Activated T-cell treated with anti-CD3 and anti-CD28 coated beads, Interleukin-2, amount 50 U/mL, for 24 hours (primary cell): ENCODE measurements at regions not wholly inside any gene's neighbourhood (a gene's known extent, or its start where the extent isn't known, plus 50 kb on each side); places are given as distances from the start of the nearest gene placed in this dataset.

ENCODE experiments used
- DNase-seq: peaks from one replicate; pipeline ENCODE4 v3.0.0-alpha.2; 2020
- H3K27ac Mint-ChIP-seq: 2 replicates; pipeline ENCODE4 v1.8.0; 2020; ENCODE audit warnings: mild to moderate bottlenecking, mixed read lengths
- H3K27me3 Mint-ChIP-seq: 2 replicates; pipeline ENCODE4 v1.8.0; 2020; ENCODE audit warnings: mixed read lengths
- H3K36me3 Mint-ChIP-seq: 2 replicates; pipeline ENCODE4 v1.8.0; 2020; ENCODE audit warnings: low read depth, mixed read lengths
- H3K4me1 Mint-ChIP-seq: 2 replicates; pipeline ENCODE4 v1.8.0; 2020; ENCODE audit warnings: low read depth, mixed read lengths
- H3K4me3 Mint-ChIP-seq: 2 replicates; pipeline ENCODE4 v1.8.0; 2020; ENCODE audit warnings: mild to moderate bottlenecking, moderate library complexity, mixed read lengths
- H3K9me3 Mint-ChIP-seq: 2 replicates; pipeline ENCODE4 v1.8.0; 2020; ENCODE audit warnings: mixed read lengths

- Mint-ChIP-seq H3K36me3 (no peaks in the 10 kb centered on the region), H3K27ac (no peak overlapping the region), H3K27me3 (no peaks in the 10 kb centered on the region), H3K4me3 (no peak overlapping the region), H3K4me1 (peaks cover 63% of the 10 kb centered on the region), H3K9me3 (peaks cover 10% of the 10 kb centered on the region)
- no peak for DNase-seq
These were observed 190.3 kb upstream of the TAB2 start for GRCh38 chr6:149127212-149127611.

- Mint-ChIP-seq H3K4me3 (no peak overlapping the region), H3K4me1 (peaks cover 60% of the 10 kb centered on the region), H3K36me3 (no peaks in the 10 kb centered on the region), H3K9me3 (peaks cover 8% of the 10 kb centered on the region), H3K27me3 (no peaks in the 10 kb centered on the region), H3K27ac (peak overlapping the region; percentile 85)
- no peak for DNase-seq
These were observed 188.9 kb upstream of the TAB2 start for GRCh38 chr6:149128489-149129145.

- Mint-ChIP-seq H3K27ac (no peak overlapping the region), H3K4me1 (peaks cover 53% of the 10 kb centered on the region), H3K27me3 (no peaks in the 10 kb centered on the region), H3K9me3 (peaks cover 8% of the 10 kb centered on the region), H3K4me3 (no peak overlapping the region), H3K36me3 (no peaks in the 10 kb centered on the region)
- no peak for DNase-seq
These were observed 188.0 kb upstream of the TAB2 start for GRCh38 chr6:149129371-149130077.

- Mint-ChIP-seq H3K27me3 (no peaks in the 10 kb centered on the region), H3K36me3 (no peaks in the 10 kb centered on the region), H3K9me3 (peaks cover 8% of the 10 kb centered on the region), H3K27ac (no peak overlapping the region), H3K4me3 (no peak overlapping the region), H3K4me1 (peaks cover 53% of the 10 kb centered on the region)
- DNase-seq = no peak
These were observed 187.4 kb upstream of the TAB2 start for GRCh38 chr6:149130090-149130489.

- no peak for DNase-seq
- Mint-ChIP-seq H3K27ac (no peak overlapping the region), H3K4me3 (no peak overlapping the region), H3K9me3 (peaks cover 8% of the 10 kb centered on the region), H3K4me1 (peaks cover 53% of the 10 kb centered on the region), H3K36me3 (no peaks in the 10 kb centered on the region), H3K27me3 (no peaks in the 10 kb centered on the region)
These were observed 187.0 kb upstream of the TAB2 start for GRCh38 chr6:149130508-149130907.

GRCh38 chr6:149131891-149132290 lies 185.6 kb upstream of the TAB2 start:
- Mint-ChIP-seq H3K27me3 (no peaks in the 10 kb centered on the region), H3K9me3 (peaks cover 4% of the 10 kb centered on the region), H3K4me1 (peaks cover 49% of the 10 kb centered on the region), H3K27ac (no peak overlapping the region), H3K4me3 (no peak overlapping the region), H3K36me3 (no peaks in the 10 kb centered on the region)
- DNase-seq = no peak

GRCh38 chr6:149132336-149132735 lies 185.2 kb upstream of the TAB2 start:
- Mint-ChIP-seq H3K4me3 (no peak overlapping the region), H3K4me1 (peaks cover 44% of the 10 kb centered on the region), H3K27ac (no peak overlapping the region), H3K27me3 (no peaks in the 10 kb centered on the region), H3K36me3 (no peaks in the 10 kb centered on the region), H3K9me3 (peaks cover 2% of the 10 kb centered on the region)
- DNase-seq = no peak

- H3K27me3 Mint-ChIP-seq = no peaks in the 10 kb centered on the region
- H3K27ac Mint-ChIP-seq = no peak overlapping the region
- H3K4me1 Mint-ChIP-seq = peaks cover 43% of the 10 kb centered on the region
- DNase-seq = no peak
- peaks cover 2% of the 10 kb centered on the region for H3K9me3 Mint-ChIP-seq
- H3K36me3 Mint-ChIP-seq = no peaks in the 10 kb centered on the region
- H3K4me3 Mint-ChIP-seq = no peak overlapping the region
These were observed 183.0 kb upstream of the TAB2 start for GRCh38 chr6:149134511-149134933.

GRCh38 chr6:149135809-149136208 lies 181.7 kb upstream of the TAB2 start:
- Mint-ChIP-seq H3K36me3 (peaks cover 1% of the 10 kb centered on the region), H3K27ac (no peak overlapping the region), H3K4me1 (peaks cover 48% of the 10 kb centered on the region), H3K27me3 (no peaks in the 10 kb centered on the region), H3K9me3 (no peaks in the 10 kb centered on the region), H3K4me3 (no peak overlapping the region)
- DNase-seq = no peak

GRCh38 chr6:149136273-149136912 lies 181.1 kb upstream of the TAB2 start:
- H3K27ac Mint-ChIP-seq = no peak overlapping the region

GRCh38 chr6:149136913-149137286 lies 180.6 kb upstream of the TAB2 start:
- Mint-ChIP-seq H3K27ac (no peak overlapping the region), H3K9me3 (peaks cover under 1% of the 10 kb centered on the region), H3K4me3 (no peak overlapping the region), H3K27me3 (no peaks in the 10 kb centered on the region), H3K4me1 (peaks cover 54% of the 10 kb centered on the region), H3K36me3 (peaks cover 8% of the 10 kb centered on the region)
- DNase-seq = no peak

More at GRCh38 chr6:149136273-149136912, 181.1 kb upstream of the TAB2 start:
- Mint-ChIP-seq H3K36me3 (peaks cover 7% of the 10 kb centered on the region), H3K4me3 (no peak overlapping the region), H3K4me1 (peaks cover 53% of the 10 kb centered on the region), H3K9me3 (no peaks in the 10 kb centered on the region), H3K27me3 (no peaks in the 10 kb centered on the region)
- DNase-seq = no peak

- no peak for DNase-seq
- H3K36me3 Mint-ChIP-seq = peaks cover 13% of the 10 kb centered on the region
- H3K4me1 Mint-ChIP-seq = peaks cover 53% of the 10 kb centered on the region
- H3K27ac Mint-ChIP-seq = peak overlapping the region; percentile 76
- no peaks in the 10 kb centered on the region for H3K27me3 Mint-ChIP-seq
- peaks cover 5% of the 10 kb centered on the region for H3K9me3 Mint-ChIP-seq
- H3K4me3 Mint-ChIP-seq = no peak overlapping the region
These were observed 179.9 kb upstream of the TAB2 start for GRCh38 chr6:149137594-149137993.

GRCh38 chr6:149138089-149138488 lies 179.4 kb upstream of the TAB2 start:
- Mint-ChIP-seq H3K4me1 (peaks cover 49% of the 10 kb centered on the region), H3K27me3 (no peaks in the 10 kb centered on the region), H3K9me3 (peaks cover 5% of the 10 kb centered on the region), H3K27ac (peak overlapping the region; percentile 76), H3K36me3 (peaks cover 17% of the 10 kb centered on the region), H3K4me3 (no peak overlapping the region)
- no peak for DNase-seq

- peaks cover 50% of the 10 kb centered on the region for H3K4me1 Mint-ChIP-seq
- H3K4me3 Mint-ChIP-seq = no peak overlapping the region
- H3K36me3 Mint-ChIP-seq = peaks cover 24% of the 10 kb centered on the region
- peak overlapping the region; percentile 66 for H3K27ac Mint-ChIP-seq
- no peak for DNase-seq
- H3K27me3 Mint-ChIP-seq = no peaks in the 10 kb centered on the region
- peaks cover 5% of the 10 kb centered on the region for H3K9me3 Mint-ChIP-seq
These were observed 178.7 kb upstream of the TAB2 start for GRCh38 chr6:149138699-149139294.

- Mint-ChIP-seq H3K27me3 (no peaks in the 10 kb centered on the region), H3K4me3 (peak overlapping the region; percentile 75), H3K36me3 (peaks cover 32% of the 10 kb centered on the region), H3K4me1 (peaks cover 50% of the 10 kb centered on the region), H3K9me3 (peaks cover 5% of the 10 kb centered on the region), H3K27ac (peak overlapping the region; percentile 98)
- DNase-seq = no peak
These were observed 177.8 kb upstream of the TAB2 start for GRCh38 chr6:149139782-149140136.
